ENCODE measurements at regions not wholly inside any gene's neighbourhood (a gene's known extent, or its start where the extent isn't known, plus 50 kb on each side); places are given as distances from the start of the nearest gene placed in this dataset.

DNA sequence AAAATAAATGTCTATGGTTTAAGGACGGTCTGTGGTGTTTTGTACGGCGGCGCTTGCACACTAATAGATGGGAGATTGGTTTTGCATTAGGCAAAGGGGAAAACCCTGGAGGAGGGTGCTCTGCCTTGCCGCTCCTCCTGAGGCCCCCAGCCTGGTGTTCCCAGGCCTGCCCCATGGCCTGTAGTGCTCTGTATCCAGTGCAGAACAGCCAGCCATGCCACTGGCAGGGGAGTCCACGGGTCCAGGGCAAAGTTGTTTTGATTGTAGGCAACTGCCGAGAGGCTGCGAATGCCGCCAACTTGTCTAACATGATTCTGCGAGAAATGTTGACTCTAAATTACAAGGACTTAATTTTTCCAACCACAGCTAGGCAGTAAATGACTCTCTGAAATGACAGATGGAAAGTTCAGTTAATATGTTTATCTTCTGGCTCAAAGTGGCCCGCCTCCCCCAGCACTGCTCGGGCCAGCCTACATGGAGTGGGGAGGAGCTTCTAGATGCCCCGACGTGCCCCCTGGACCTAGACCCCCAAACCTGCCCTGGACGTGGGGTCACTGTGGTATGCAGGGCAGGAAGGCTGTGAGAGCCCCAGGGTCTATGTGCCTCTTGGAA, 104.6 kb upstream of the GDF10 start:
- Histone ChIP-seq H3K4me1 (ENCODE audit: control insufficient read depth, insufficient read depth, low read length, poor library complexity, severe bottlenecking) (no peaks in the 10 kb centered on the region), H3K9me3 (ENCODE audit: control insufficient read depth, low read length) (no peaks in the 10 kb centered on the region)
- DNase-seq: no peak

DNA sequence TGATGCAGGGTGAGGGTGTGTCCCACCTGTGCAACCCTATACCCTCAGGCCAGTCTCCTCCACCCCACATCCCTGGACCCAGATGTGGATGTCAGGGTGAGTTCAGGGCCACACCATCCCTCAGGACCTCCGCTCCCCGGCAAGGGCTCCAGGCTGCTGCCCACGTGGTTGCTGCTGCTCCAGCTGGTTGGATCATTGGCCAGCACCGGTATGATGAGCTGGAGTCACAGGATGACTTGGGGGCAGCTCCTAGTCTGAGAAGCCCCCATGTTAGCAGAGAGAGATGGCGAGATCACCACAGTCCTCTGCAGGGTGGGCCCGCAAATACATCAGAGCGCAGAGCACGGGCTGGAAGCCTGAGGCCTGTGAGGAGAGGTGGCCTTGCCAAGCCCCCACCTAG, 103.3 kb upstream of the GDF10 start:
- no peak overlapping the region for H3K27ac ChIP-seq (ENCODE audit: insufficient read depth, low read length, poor library complexity, severe bottlenecking)
- no peaks in the 10 kb centered on the region for H3K36me3 ChIP-seq (ENCODE audit: control insufficient read depth, insufficient read depth, low read length)
- DNase-seq: no peak
- no peaks in the 10 kb centered on the region for H3K27me3 ChIP-seq (replicated peaks; ENCODE audit: control insufficient read depth, insufficient read depth, low read length, poor library complexity, severe bottlenecking)
- H3K4me1 ChIP-seq (ENCODE audit: control insufficient read depth, insufficient read depth, low read length, poor library complexity, severe bottlenecking): no peaks in the 10 kb centered on the region
- no peak overlapping the region for H3K4me3 ChIP-seq (ENCODE audit: insufficient read depth, low read depth, low read length, poor library complexity, severe bottlenecking)
- no peaks in the 10 kb centered on the region for H3K9me3 ChIP-seq (ENCODE audit: control insufficient read depth, low read length)

More for the DNA sequence above, 104.6 kb upstream of the GDF10 start:
- H3K36me3 ChIP-seq (ENCODE audit: control insufficient read depth, insufficient read depth, low read length): no peaks in the 10 kb centered on the region
- H3K27ac ChIP-seq (ENCODE audit: insufficient read depth, low read length, poor library complexity, severe bottlenecking): no peak overlapping the region
- no peaks in the 10 kb centered on the region for H3K27me3 ChIP-seq (replicated peaks; ENCODE audit: control insufficient read depth, insufficient read depth, low read length, poor library complexity, severe bottlenecking)
- no peak overlapping the region for H3K4me3 ChIP-seq (ENCODE audit: insufficient read depth, low read depth, low read length, poor library complexity, severe bottlenecking)

DNA sequence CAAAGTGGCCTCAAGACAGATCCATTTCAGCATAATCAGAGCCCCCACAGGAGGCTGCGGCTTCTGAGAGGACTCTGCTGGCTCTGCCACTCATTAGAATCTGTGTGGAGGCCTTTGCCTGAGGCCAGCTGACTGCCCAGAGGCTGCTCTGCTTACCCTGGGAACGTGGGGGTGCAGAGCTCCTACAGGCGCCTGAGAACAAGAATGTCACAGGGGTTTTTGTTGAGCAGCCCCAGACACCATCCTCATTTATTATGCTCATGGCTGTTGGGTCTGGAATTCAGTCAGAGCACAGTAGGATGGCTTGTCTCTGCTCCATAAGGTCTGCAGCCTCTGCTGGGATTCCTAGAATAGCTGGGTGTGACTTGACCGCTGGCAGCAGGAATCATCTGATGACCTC, 101.8 kb upstream of the GDF10 start:
- DNase-seq: no peak
- Histone ChIP-seq H3K9me3 (ENCODE audit: control insufficient read depth, low read length) (no peaks in the 10 kb centered on the region), H3K36me3 (ENCODE audit: control insufficient read depth, insufficient read depth, low read length) (no peaks in the 10 kb centered on the region), H3K27ac (ENCODE audit: insufficient read depth, low read length, poor library complexity, severe bottlenecking) (no peak overlapping the region), H3K27me3 (replicated peaks; ENCODE audit: control insufficient read depth, insufficient read depth, low read length, poor library complexity, severe bottlenecking) (no peaks in the 10 kb centered on the region), H3K4me3 (ENCODE audit: insufficient read depth, low read depth, low read length, poor library complexity, severe bottlenecking) (no peak overlapping the region), H3K4me1 (ENCODE audit: control insufficient read depth, insufficient read depth, low read length, poor library complexity, severe bottlenecking) (no peaks in the 10 kb centered on the region)

DNA sequence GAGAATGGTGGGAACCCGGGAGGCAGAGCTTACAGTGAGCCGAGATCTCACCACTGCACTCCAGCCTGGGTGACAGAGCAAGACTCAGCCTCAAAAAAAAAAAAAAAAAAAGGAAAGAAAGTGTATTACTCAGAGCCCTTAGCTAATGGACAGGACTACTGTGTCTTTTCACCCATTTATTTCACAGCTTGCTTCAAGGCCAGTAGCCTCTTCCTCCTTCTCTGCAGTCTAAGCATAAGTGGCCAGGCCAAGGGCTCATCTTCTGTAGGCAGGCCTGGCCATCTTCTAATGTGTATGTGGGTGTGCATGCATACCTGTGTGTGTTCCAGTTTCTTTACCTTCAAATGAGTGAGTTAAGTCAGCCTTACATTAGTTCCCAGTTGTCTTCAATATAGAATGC, 94.8 kb upstream of the GDF10 start:
- no peak for DNase-seq

DNA sequence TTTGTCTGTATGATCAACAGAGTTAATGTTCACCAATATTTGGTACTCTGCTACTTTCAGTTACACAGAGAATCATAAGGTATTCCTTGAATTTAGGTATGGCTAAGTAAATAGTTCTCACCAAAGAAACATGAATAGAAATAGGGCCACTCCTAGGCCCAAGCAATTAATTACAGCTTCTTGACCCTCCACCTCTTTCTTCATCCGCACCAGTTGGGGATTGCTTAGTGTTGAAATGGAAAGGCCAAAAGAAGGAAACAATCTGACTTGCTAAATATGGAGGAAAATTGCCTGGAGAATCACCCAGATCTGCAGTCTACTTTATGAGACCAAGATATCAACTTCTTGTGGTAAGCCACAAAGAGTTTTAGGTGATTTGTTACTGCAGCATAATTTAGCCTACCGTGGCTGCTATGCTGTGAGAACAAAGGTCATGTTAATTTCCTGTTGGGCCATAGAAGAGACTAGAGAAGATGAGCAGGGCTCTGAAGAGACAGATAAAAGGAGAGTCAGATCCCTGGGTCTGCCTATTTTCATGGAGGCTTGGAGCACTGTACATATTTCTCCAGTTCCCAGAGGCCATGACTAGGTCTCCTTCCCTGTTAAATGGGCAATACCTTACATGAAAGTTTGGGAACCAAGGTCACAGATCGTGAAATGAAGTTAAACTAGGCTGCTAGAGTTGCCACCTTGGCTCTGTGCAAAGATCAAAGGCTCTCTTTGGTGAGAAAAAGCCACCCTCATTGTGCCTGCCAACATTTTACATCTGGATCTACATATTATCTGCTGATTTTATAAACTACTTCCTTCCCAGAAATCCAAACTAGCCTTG, 93.3 kb upstream of the GDF10 start:
- no peak for DNase-seq
- no peaks in the 10 kb centered on the region for H3K36me3 ChIP-seq (ENCODE audit: control insufficient read depth, insufficient read depth, low read length)
- H3K27ac ChIP-seq (ENCODE audit: insufficient read depth, low read length, poor library complexity, severe bottlenecking): peak overlapping the region; percentile 22
- H3K4me1 ChIP-seq (ENCODE audit: control insufficient read depth, insufficient read depth, low read length, poor library complexity, severe bottlenecking): peaks cover 28% of the 10 kb centered on the region
- no peaks in the 10 kb centered on the region for H3K9me3 ChIP-seq (ENCODE audit: control insufficient read depth, low read length)
- H3K4me3 ChIP-seq (ENCODE audit: insufficient read depth, low read depth, low read length, poor library complexity, severe bottlenecking): no peak overlapping the region
- H3K27me3 ChIP-seq (replicated peaks; ENCODE audit: control insufficient read depth, insufficient read depth, low read length, poor library complexity, severe bottlenecking): no peaks in the 10 kb centered on the region

More for the DNA sequence above, 94.8 kb upstream of the GDF10 start:
- no peak overlapping the region for H3K27ac ChIP-seq (ENCODE audit: insufficient read depth, low read length, poor library complexity, severe bottlenecking)
- H3K36me3 ChIP-seq (ENCODE audit: control insufficient read depth, insufficient read depth, low read length): no peaks in the 10 kb centered on the region
- H3K4me1 ChIP-seq (ENCODE audit: control insufficient read depth, insufficient read depth, low read length, poor library complexity, severe bottlenecking): peaks cover 28% of the 10 kb centered on the region
- H3K4me3 ChIP-seq (ENCODE audit: insufficient read depth, low read depth, low read length, poor library complexity, severe bottlenecking): no peak overlapping the region
- H3K9me3 ChIP-seq (ENCODE audit: control insufficient read depth, low read length): no peaks in the 10 kb centered on the region
- H3K27me3 ChIP-seq (replicated peaks; ENCODE audit: control insufficient read depth, insufficient read depth, low read length, poor library complexity, severe bottlenecking): no peaks in the 10 kb centered on the region

DNA sequence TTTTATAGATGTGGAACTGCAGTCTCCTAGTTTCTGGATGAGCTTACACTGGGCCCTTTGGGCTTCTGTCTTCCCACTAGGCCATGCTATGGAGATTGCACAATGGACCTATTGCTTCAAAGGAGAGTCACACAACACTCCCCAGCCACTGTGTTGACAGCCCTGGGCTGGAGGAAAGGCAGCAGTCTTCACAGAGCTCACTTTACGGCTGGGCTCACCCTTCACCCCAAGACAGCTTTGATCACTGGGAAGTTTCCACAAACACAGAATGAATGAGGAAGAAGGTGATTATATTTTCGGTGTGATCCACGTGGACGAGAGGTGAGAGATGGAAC, 92.7 kb upstream of the GDF10 start:
- Histone ChIP-seq H3K4me1 (ENCODE audit: control insufficient read depth, insufficient read depth, low read length, poor library complexity, severe bottlenecking) (peaks cover 28% of the 10 kb centered on the region), H3K27me3 (replicated peaks; ENCODE audit: control insufficient read depth, insufficient read depth, low read length, poor library complexity, severe bottlenecking) (no peaks in the 10 kb centered on the region), H3K36me3 (ENCODE audit: control insufficient read depth, insufficient read depth, low read length) (no peaks in the 10 kb centered on the region), H3K27ac (ENCODE audit: insufficient read depth, low read length, poor library complexity, severe bottlenecking) (peak overlapping the region; percentile 22), H3K4me3 (ENCODE audit: insufficient read depth, low read depth, low read length, poor library complexity, severe bottlenecking) (no peak overlapping the region), H3K9me3 (ENCODE audit: control insufficient read depth, low read length) (no peaks in the 10 kb centered on the region)
- no peak for DNase-seq

DNA sequence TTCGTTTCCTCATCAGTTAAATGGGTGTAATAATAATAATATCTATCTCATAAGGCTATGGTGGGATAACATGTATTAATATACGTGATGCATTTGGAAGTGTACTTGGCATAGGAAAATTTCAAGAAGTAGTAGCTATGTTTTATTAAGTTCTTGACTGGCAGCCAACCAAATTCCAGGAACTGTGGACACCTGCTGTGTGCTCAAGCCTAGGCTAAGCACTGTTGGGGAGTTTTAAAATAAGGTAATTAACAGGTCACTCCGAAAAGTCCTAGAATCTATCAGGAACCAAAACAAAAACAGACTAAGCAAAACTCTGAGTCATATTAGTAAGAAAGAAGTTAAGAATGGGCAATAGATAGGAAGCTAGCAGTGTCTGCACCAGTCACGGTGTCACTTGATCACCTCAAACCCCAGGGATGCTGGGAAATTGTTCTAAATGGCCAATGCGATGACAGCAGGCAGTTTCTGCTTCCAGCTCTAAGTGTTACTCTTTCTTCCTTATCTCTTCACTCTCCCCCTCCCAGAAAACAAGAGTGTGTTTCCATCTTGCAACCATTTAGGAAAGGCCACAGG, 92.0 kb upstream of the GDF10 start:
- DNase-seq: no peak
- H3K36me3 ChIP-seq (ENCODE audit: control insufficient read depth, insufficient read depth, low read length): no peaks in the 10 kb centered on the region
- H3K4me1 ChIP-seq (ENCODE audit: control insufficient read depth, insufficient read depth, low read length, poor library complexity, severe bottlenecking): peaks cover 28% of the 10 kb centered on the region
- H3K4me3 ChIP-seq (ENCODE audit: insufficient read depth, low read depth, low read length, poor library complexity, severe bottlenecking): no peak overlapping the region
- no peaks in the 10 kb centered on the region for H3K27me3 ChIP-seq (replicated peaks; ENCODE audit: control insufficient read depth, insufficient read depth, low read length, poor library complexity, severe bottlenecking)
- peak overlapping the region; percentile 16 for H3K27ac ChIP-seq (ENCODE audit: insufficient read depth, low read length, poor library complexity, severe bottlenecking)
- H3K9me3 ChIP-seq (ENCODE audit: control insufficient read depth, low read length): no peaks in the 10 kb centered on the region

DNA sequence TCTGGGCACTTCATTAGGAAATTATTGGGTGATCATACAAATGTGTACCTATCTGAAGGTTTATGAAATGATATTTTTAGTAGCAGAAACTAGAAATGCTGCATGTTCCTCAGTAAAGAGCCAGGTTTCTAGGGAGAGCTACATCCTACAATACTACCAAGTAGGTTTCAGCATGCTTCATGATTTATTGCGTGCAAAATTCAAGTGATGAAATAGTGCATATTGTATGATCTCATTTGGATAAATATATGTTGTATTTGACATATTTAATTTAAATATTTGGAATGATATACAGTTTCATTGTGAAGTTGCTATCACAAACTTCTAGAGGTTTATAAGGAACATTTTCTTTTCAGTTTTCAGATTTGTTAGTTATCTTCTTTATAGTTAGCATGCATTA, 90.5 kb upstream of the GDF10 start:
- no peak for DNase-seq
- Histone ChIP-seq H3K9me3 (ENCODE audit: control insufficient read depth, low read length) (no peaks in the 10 kb centered on the region), H3K4me3 (ENCODE audit: insufficient read depth, low read depth, low read length, poor library complexity, severe bottlenecking) (no peak overlapping the region), H3K4me1 (ENCODE audit: control insufficient read depth, insufficient read depth, low read length, poor library complexity, severe bottlenecking) (peaks cover 28% of the 10 kb centered on the region), H3K27ac (ENCODE audit: insufficient read depth, low read length, poor library complexity, severe bottlenecking) (no peak overlapping the region), H3K36me3 (ENCODE audit: control insufficient read depth, insufficient read depth, low read length) (no peaks in the 10 kb centered on the region), H3K27me3 (replicated peaks; ENCODE audit: control insufficient read depth, insufficient read depth, low read length, poor library complexity, severe bottlenecking) (no peaks in the 10 kb centered on the region)

DNA sequence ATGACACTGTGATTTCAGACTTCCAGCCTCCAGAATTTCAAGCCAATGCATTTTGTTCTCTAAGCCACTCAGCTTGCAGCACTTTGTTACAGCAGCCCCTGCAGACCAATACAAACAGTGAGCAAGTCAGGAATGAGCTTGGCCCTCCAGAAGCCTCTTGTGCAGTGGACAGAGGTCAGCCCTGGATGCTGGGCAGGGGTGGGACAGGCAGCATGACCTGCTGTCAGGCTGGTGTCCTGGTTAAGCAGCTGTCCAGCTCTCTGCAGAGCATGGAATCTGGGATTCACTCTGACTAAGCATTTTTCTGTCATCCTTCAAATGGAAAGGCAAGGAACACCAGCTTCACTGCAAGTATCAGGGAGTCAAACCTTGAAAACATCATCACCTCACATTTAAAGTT, 85.5 kb upstream of the GDF10 start:
- H3K36me3 ChIP-seq (ENCODE audit: control insufficient read depth, insufficient read depth, low read length): no peaks in the 10 kb centered on the region
- H3K27me3 ChIP-seq (replicated peaks; ENCODE audit: control insufficient read depth, insufficient read depth, low read length, poor library complexity, severe bottlenecking): no peaks in the 10 kb centered on the region
- H3K27ac ChIP-seq (ENCODE audit: insufficient read depth, low read length, poor library complexity, severe bottlenecking): no peak overlapping the region
- DNase-seq: no peak
- peaks cover under 1% of the 10 kb centered on the region for H3K4me1 ChIP-seq (ENCODE audit: control insufficient read depth, insufficient read depth, low read length, poor library complexity, severe bottlenecking)
- H3K4me3 ChIP-seq (ENCODE audit: insufficient read depth, low read depth, low read length, poor library complexity, severe bottlenecking): no peak overlapping the region
- no peaks in the 10 kb centered on the region for H3K9me3 ChIP-seq (ENCODE audit: control insufficient read depth, low read length)

DNA sequence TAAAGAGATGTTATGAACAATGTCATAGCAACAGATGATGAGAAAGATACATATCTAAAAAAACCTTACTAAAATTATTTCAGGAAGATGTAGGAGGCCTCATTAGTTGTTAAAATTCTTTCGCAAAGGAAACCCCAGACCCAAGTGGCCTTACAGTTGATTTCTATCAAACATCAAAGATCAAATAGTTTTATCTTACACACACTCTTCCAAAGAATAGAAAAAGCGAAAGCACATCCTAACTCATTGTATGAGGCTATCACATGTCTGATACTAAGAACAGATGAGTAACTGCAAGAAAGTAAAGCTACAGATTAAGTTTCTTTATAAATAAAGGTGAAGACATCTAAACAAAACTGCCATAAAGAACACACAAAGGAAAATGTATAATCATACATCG, 82.9 kb upstream of the GDF10 start:
- no peak overlapping the region for H3K4me3 ChIP-seq (ENCODE audit: insufficient read depth, low read depth, low read length, poor library complexity, severe bottlenecking)
- H3K4me1 ChIP-seq (ENCODE audit: control insufficient read depth, insufficient read depth, low read length, poor library complexity, severe bottlenecking): no peaks in the 10 kb centered on the region
- no peaks in the 10 kb centered on the region for H3K36me3 ChIP-seq (ENCODE audit: control insufficient read depth, insufficient read depth, low read length)
- DNase-seq: no peak
- H3K27ac ChIP-seq (ENCODE audit: insufficient read depth, low read length, poor library complexity, severe bottlenecking): no peak overlapping the region
- H3K27me3 ChIP-seq (replicated peaks; ENCODE audit: control insufficient read depth, insufficient read depth, low read length, poor library complexity, severe bottlenecking): no peaks in the 10 kb centered on the region
- no peaks in the 10 kb centered on the region for H3K9me3 ChIP-seq (ENCODE audit: control insufficient read depth, low read length)

Measured in effector memory CD4-positive, alpha-beta T cell (primary cell).